Tibial nerve (tissue), 3 donors: ENCODE measurements at regions not wholly inside any gene's neighbourhood (a gene's known extent, or its start where the extent isn't known, plus 50 kb on each side); places are given as distances from the start of the nearest gene placed in this dataset.

ENCODE experiments used
- CTCF ChIP-seq, 5 experiments: fragments of 200-600 bp in 3 of 5; fragments of 450-650 bp in 2 of 5; sonication (generic) in 3 of 5; IDR thresholded peaks; one replicate each; pipeline ENCODE4 v1.5.1; 2016 to 2019; ENCODE audit warnings: antibody characterized with exemption in 5 of 5, mild to moderate bottlenecking in 3 of 5, moderate library complexity in 2 of 5
- POLR2A ChIP-seq, 2 donors: fragments of 450-650 bp; IDR thresholded peaks; one replicate each; pipeline ENCODE4 v1.6.1; 2017; ENCODE audit warnings: antibody characterized with exemption in 2 of 2, mild to moderate bottlenecking in 2 of 2, moderate library complexity in 2 of 2

GRCh38 chr10:128727114-128727513 lies 600.9 kb upstream of the MKI67 start:
- no peak for TF ChIP-seq POLR2A (IDR thresholded peaks at IDR 0.05)
- TF ChIP-seq CTCF (IDR thresholded peaks at IDR 0.05): no peak
